Activated CD8-positive, alpha-beta memory T cell treated with anti-CD3 and anti-CD28 coated beads, Interleukin-2, amount 50 U/mL, for 48 hours (primary cell): ENCODE measurements at regions not wholly inside any gene's neighbourhood (a gene's known extent, or its start where the extent isn't known, plus 50 kb on each side); places are given as distances from the start of the nearest gene placed in this dataset.

Experiments used
- DNase-seq: peaks from one replicate; pipeline ENCODE4 v3.0.0-alpha.2; 2020

- no peak for DNase-seq
Measured at GRCh38 chr3:18076301-18076700, 333.9 kb upstream of the TBC1D5 start.

GRCh38 chr3:18075799-18076198, 333.4 kb upstream of the TBC1D5 start:
- DNase-seq: no peak

DNA sequence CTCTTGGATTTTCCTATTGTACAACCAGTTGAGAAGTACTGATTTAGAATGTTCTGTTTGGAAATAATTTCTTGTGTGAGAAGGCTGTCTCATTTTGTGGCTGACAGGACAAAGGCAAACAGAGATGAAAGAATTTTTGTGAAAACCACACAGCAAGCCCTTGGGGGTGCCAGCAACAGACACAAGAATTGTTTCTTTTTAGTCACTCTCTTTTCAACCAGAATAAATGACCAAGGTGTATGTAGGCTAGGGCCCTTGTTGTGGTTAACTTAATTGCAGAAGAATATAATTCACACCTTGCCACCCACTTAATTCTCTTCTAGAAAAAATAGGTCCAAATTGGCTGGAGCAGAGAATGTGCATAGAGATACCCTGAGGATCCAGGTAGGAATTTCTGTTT, 329.4 kb upstream of the TBC1D5 start:
- DNase-seq: no peak

DNA sequence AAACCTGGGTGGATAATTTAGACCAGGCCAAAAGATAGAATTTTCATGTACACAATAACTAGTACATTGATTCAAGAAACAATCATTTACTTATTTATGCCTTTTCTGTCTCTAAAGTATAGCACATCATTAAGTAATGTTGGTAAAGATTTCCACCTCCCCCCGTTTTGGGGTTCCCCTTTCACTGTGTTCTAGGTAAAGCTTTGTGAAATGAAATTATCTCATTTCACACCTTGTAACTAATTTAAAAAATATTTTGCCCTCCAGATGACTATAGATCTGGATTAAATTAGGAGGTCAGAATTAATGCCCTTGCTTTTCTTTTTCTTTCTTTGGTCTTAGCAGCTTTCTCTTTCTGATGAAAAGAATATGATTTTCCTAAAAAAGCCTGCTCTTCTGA, 328.5 kb upstream of the TBC1D5 start:
- DNase-seq: no peak

DNA sequence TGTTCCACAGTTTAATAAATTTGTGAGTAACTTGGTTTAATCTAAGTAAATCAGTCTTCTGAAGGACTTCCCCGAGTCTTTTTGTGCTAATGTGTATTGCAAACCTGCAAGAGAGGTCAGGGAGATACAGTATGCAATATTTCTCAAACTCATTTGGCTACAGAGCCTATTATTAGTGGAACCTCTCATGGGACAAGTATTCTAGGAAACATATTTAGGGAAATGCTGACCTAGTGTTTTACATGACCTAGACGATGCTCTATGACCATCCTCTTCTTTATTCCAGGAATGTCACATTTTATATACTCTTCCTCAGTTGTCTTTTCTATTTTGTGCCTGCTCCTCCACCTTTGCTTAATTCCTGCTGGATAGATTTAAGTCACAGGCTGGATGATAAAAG, 327.8 kb upstream of the TBC1D5 start:
- no peak for DNase-seq

DNA sequence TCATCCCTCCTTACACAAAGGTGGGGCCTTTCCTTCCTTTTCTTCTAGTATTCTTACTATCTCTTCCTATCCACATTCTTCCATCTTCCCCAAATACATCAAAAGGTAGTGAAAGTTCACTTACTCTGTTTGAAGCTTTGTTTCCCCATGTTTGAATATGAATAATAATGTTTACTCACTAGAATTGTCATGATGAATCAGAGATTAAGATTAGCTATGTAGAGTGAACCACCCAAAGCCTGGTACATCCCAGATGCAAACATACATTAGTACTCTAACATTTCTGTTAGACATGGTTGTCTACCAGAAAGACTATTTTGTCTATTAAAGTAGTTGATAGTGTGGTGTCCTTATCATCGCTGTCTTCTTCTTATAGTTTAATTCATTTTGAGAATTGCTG, 327.1 kb upstream of the TBC1D5 start:
- DNase-seq: no peak

GRCh38 chr3:18066899-18067582, 324.6 kb upstream of the TBC1D5 start:
- no peak for DNase-seq

DNA sequence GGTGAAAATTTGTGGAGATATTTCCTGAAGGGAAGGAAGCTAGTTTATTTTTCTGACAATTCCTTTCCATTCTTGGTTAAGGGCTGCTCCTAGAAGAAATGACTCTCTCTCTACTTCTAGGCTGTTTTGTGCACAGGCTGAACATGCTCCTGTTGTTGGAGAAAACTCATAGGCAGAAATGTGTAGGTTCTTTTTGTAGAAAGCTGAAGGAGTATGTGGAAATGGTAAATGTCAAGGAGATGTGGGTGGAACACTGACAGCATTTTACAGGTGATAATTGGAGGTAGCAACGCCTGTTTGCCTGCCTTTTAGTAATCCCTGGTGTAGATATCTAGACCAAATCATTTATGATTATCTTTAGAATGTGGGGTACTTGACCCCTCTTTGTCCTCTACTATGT, 322.2 kb upstream of the TBC1D5 start:
- no peak for DNase-seq

DNA sequence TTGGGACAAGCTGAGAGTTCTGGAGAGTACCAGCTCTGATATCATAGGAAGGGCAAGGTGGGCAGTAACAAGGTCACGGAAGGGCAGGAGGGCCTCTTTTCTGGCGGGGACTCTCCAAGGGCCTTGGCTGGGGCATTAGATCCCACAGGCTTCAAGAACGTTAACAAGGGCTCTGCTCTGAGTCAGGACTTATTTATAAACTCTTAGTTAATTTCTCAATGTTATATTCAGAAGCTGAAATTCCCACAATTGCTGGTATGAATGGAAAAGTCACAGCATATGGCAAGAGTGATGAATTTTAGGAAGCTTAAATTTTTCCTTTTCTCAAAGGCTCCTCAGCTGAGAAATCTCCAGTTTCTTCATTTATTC, 320.2 kb upstream of the TBC1D5 start:
- no peak for DNase-seq

DNA sequence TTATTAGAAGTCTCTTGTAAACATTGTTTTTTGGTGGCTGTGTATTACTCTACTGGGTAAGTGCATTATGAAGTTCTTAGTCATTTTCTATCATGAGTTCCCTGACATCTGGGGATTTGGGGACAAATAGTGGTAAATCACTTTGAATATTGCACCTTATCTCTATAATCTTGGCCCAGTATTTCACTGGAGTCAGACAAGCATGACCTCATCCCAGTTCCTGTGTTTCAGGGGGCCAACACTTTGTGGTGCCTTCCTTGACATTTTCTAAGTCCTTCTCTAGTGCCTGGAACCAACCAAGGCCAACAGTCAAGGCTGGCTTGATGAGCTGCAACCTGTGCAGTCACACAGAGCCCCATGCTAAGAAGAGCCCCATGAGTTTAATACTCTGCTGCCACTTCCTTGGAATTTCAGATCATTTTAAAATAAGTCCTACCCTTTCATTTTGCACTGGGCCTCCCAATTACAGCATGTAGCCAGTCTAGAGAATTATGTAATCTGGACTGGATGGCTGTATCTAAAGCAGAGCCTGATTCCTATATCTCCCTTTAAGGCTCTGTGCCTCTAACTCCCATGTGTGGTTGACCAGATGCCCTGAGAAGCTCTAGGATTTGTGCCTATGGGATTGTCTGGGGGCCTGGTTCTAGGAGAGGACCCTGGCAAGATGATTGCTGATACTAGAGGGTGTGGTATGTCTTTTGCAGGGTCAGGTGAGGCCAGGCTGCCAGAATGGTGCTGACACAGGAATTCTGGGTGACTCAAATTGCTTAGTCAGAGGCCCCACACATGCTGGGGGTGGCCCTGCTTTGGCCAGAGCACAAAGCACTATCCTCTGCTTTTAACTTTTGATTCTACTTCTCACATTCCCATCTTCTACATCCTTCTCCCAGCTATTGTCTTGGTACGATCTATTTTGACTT, 319.6 kb upstream of the TBC1D5 start:
- no peak for DNase-seq

GRCh38 chr3:18058666-18059065, 316.2 kb upstream of the TBC1D5 start:
- DNase-seq: no peak

GRCh38 chr3:18057471-18058091, 315.1 kb upstream of the TBC1D5 start:
- no peak for DNase-seq

GRCh38 chr3:18054625-18055024, 312.2 kb upstream of the TBC1D5 start:
- no peak for DNase-seq

DNA sequence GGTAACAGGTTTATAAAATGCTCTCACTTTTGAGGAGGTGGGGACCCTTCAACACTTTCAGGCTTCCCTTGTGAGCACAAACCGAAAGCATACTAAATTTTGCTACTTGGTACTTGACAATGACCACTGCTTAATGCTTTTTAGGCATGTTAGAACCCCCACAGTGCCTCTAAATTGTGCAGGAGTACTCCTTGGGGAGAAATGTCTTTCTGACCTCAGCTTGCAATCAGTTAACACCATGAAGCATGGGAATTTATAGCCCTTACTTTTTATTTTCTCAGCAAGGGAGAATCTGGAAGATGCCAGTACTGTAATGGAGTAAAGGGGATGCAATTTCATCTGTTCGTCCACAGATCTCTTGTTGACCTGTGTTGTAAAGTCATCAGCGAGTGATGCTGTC, 308.9 kb upstream of the TBC1D5 start:
- no peak for DNase-seq

DNA sequence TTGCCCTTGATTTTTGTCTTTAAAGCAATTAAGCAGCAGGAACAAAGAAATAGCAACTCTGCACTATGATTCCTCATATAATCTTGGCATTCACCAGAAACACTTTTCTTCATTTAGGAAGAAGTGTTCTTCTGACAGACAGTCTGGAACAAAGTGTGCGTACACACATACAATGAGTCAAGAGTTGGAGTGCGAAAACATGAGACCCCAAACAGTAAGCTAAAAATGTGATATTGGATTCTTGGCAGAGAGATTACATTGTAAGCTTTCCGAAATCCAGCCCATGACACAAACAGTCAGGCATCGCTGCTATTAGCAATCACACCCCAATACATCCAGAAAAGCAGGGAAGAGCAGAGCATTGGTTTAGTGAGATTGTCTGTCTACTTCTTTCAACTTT, 306.7 kb upstream of the TBC1D5 start:
- DNase-seq: no peak

- DNase-seq: no peak
Measured at GRCh38 chr3:18047052-18047451, 304.6 kb upstream of the TBC1D5 start.

- DNase-seq: no peak
Measured at GRCh38 chr3:18046131-18046915, 303.9 kb upstream of the TBC1D5 start.

DNA sequence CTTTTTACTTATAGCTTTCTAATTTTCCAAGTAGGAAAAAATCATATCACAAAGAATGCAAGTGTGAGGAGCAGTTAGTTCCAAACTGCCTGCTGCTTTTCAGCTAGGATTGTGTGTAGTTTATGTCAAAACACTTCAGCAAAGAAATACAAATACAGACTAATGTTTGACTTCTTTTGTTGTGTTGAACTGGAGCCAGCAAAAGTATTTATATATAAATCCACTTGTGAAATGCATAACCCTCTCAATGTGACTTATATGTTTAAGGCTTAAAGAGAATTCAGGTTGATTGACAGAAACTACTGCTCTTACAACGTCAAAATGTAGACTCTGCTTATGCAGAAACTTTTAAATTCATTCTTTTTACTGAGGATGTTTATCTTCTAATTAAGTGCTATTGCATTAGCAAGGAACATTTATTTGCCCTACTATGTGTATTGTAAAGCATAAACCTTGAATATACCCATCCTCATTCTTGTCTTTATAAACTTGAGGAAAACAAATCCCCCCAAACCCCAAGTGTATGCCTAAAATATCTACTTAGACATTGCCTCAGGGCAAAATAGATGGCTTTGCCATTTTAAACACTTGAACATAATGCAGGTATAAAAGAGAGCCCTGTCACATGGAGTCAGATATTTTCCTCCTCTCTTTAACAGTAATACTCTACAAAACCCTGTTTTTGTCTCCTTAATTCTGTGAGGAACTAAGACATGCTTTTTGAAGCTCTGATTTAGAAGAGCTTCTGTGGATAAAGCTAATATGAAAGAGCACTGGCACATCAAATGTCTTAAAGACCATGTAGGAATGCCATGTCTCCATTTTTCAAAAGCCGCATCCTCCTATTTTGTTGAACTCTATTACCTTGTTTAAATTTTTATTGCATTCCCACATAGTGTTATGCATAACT, 302.8 kb upstream of the TBC1D5 start:
- no peak for DNase-seq

- DNase-seq: no peak
Measured at GRCh38 chr3:18044191-18044590, 301.8 kb upstream of the TBC1D5 start.

- no peak for DNase-seq
Measured at GRCh38 chr3:18036450-18036815, 294.0 kb upstream of the TBC1D5 start.

GRCh38 chr3:18035641-18036449, 293.4 kb upstream of the TBC1D5 start:
- no peak for DNase-seq
